Iris pigment epithelial cell (primary cell): ENCODE measurements at regions not wholly inside any gene's neighbourhood (a gene's known extent, or its start where the extent isn't known, plus 50 kb on each side); places are given as distances from the start of the nearest gene placed in this dataset.
"Not testable (repeated sequence)": the region's sequence is repeated elsewhere in the genome, so short reads cannot be mapped to it uniquely, and the experiment has no call there.

Experiments
- DNase-seq: peaks from one replicate; pipeline ENCODE4 v3.0.0-alpha.2; 2011; ENCODE audit warnings: low read depth

GRCh38 chr3:78086150-78086549 is 1046.3 kb downstream of the ROBO2 start:
- DNase-seq = peak; percentile 18

- DNase-seq = no peak
Observed at GRCh38 chr3:78087134-78087533, 1047.2 kb downstream of the ROBO2 start.

DNA sequence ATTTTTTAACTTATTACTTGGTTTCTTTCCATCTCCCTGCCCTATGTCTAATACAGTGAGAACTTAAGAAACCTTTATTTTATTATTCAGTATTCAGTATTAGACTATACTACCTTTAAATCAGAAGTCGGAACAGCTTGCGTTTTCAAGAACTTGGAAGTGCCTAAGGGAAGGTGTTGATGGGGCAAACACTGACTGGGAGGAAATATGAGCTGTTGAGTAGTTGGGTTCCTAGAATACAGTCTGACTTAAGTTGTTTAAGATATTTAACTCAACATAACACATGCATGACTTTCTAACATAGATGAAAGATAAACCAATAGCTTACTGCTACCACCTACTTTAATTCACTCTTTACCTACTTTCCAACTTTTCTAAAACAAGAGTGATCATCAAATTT is 1048.1 kb downstream of the ROBO2 start:
- no peak for DNase-seq

GRCh38 chr3:78090382-78090781 is 1050.5 kb downstream of the ROBO2 start:
- DNase-seq = no peak

DNA sequence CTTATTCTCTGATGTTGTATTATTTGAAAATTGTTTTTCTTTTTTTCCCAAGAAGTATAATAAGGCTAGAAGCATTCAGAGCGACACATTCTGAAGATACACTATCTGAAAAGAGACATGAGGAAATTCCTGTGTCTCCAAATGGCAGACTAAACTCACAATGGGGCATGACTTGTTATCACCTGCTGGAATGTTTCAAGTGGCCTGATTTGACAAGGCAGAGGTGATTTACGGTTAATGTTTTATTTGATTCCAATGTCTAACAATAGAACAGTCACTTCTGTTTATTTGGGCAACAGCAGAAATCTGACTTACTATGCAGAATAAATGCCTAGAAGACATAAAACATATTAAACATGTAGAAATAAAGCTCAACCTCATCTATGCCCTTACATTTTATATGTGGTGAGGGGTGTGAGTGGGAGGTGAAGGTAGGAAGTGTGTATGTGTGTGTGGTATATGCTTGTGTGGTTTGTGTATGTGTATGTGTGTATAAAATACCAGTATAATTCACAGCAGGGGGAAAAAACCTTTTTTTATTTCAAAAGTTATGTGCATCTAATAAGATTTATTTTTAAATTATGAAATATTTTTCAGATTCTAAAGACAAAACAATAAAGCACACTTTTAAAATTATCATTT is 1051.7 kb downstream of the ROBO2 start:
- DNase-seq = no peak

DNA sequence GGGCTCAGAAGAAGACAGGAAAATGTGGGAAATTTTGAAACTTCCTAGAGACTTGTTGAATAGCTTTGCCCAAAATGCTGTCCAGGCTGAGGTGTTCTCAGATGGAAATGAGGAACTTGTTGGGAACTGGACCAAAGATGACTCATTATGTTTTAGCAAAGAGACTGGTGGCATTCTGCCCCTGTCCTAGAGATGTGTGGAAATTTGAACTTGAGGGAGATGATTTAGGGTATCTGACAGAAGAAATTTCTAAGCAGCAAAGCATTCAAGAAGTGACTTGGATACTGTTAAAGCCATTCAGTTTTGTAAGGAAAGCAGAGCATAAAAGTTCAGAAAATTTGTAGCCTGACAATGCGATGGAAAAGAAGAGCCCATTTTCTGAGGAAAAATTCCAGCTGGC is 1052.7 kb downstream of the ROBO2 start:
- DNase-seq = peak; percentile 17

DNA sequence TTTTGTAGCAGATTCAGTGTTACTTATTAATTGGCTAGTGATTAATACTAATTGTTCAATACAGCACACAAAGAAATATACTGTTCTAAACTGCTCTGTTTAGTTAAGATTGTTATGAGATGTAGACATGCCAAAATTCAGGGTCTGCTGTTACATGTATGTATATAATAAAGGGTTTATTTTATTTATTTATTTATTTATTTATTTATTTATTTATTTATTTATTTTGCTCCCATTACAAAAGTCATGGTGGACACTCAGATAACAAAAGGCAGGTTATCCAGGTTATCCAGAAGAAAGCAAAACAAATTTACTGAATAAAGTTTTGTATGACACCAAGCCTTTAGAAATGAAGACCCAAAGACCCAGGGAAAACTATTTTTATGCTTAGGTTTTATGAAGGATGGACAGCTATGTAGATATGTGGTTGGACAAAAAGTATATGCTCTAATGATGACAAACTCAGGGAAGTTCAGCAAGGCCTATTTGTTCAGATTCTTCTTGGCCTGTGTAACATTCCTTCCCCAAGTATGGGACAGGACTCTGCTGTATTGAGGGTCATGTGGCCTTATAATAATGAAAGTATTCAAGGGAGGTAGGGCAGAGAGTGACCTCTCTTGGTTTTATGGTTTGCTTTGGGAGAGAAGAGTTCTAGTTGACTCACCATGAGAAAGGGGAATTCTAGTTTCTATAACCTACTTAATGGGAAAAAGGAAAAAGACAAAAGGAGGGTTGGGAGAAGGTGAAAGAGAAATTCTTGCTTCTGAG is 1056.8 kb downstream of the ROBO2 start:
- DNase-seq = peak; percentile 69

DNA sequence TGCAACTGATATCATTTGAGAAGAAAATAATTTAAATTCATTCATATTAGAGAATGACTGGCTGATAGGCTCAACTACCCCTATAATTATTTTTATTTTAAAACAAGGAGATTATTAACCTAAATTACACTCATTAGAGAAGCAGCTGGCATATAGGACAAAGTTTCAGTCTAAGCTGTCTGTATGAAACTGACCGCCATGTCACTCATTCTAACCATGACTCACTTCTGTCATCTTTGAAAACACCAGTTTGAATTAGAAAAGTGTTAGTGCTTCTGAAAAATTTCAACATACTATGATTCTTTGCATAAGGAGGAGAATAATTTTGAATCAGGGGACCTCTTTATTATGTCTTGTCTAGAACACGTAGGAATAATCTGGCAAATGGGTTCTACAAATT is 1058.5 kb downstream of the ROBO2 start:
- no peak for DNase-seq

DNA sequence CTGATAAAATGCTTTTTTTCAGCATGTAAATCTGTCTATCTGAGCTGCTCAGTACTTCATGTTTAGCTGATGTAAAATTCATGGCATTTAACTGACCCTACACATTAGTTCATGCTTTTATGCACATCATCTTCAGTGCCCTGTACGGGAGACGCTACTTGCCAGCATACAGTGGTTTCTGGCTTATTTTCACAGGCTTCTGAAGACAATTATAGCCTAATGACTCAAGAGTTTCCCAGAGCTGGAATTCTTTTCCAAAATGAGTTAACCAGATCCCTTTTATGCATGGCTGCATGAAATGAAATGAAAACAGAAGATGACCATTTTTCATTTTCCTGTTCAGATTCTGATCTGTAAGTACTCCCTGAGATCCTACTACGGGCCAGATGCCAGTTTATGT is 1061.5 kb downstream of the ROBO2 start:
- peak; percentile 74 for DNase-seq

DNA sequence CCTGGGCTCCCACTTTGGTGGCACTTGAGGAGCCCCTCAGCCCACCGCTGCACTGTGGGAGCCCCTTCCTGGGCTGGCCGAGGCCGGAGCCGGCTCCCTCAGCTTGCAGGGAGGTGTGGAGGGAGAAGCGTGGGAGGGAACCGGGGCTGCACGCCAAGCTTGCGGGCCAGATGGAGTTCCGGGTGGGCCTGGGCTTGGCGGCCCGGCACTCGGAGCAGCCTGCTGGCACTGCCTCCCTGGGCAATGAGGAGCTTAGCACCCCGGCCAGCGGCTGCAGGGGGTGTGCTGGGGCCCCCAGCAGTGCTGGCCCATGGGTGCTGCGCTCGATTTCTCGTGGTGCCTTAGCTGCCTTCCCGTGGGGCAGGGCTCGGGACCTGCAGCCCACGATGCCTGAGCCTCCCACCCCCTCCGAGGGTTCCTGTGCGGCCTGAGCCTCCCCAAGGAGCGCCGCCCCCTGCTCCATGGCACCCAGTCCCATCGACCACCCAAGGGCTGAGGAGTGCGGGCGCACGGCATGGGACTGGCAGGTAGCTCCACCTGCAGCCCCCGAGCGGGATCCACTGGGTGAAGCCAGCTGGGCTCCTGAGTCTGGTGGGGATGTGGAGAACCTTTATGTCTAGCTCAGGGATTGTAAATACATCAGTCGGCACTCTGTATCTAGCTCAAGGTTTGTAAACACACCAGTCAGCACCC is 1068.5 kb downstream of the ROBO2 start:
- not testable (repeated sequence) for DNase-seq

DNA sequence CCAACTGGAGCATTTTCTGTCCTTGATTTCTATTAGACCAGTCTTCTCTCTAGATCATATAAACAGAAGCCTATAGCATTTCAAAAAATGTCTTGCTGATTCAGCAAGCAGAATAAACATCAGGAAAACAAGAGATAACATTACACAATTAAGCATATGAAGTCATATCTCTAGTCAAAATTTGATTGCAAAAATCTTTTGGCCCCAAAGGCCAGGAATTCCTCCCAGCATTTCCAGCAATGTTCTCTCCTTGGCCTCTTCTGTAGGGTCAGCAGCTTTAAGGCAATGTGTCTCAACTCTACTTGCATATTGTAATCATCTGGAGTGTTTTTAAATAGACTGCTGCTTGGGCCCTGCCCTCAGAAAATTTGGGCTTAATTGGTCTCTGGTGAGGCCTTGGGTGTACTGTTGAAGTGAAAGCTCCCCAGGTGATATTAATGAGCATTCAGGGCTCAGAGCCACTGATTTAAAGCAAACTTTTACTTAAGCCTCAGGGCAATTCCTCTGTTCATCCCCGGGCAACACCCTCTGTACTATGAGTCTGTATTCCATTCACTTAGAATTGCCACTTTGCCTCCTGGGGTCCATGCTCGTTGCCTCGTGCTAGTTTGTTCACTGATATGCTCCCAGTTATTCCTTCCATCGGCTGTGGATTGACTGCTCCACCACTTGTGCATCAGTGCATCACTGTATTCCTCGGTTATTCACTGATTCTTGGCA is 1072.6 kb downstream of the ROBO2 start:
- peak; percentile 59 for DNase-seq

DNA sequence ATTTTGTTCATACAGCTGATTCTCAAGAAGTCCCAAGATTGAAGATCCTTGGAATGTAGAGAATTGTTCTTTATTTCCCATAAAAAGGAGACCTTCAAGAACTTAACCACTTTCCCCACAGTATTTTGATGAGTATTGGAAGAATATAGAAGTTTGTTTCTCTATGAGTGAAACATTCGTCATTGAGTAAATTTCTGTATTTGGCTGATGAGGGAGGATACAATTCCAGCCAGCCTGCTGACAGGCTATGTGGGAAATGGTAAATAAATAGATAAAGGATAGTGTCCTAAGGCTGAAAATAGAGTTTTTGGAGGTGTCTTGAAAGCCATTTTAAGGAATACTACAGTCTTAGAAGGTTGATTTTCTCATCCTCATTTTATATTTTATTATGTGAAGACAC is 1076.1 kb downstream of the ROBO2 start:
- DNase-seq = no peak

DNA sequence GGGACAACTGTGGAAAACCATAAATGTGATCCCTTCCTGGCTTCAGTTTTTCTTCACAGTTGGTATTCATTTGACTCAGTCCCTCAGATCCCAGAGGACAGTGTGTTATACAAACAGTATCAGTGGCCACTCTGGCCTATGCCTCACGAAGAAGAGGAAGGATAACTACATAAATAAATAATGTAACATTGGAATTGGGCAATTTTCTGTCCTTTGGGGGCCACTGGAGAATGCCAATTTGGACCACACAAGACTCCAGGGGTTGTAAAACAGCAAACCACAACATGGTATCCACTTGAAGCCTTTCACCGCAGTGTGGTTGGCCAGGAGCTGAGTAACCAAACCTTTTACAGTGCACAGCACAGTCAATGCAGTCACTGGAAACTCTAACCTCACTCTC is 1077.0 kb downstream of the ROBO2 start:
- peak; percentile 41 for DNase-seq

- DNase-seq = no peak
Observed at GRCh38 chr3:78123058-78123457, 1083.2 kb downstream of the ROBO2 start.

- DNase-seq = no peak
Observed at GRCh38 chr3:78129707-78130106, 1089.8 kb downstream of the ROBO2 start.

GRCh38 chr3:78130741-78131290 is 1090.9 kb downstream of the ROBO2 start:
- DNase-seq = no peak

- no peak for DNase-seq
Observed at GRCh38 chr3:78134496-78134895, 1094.6 kb downstream of the ROBO2 start.

GRCh38 chr3:78139166-78139565 is 1099.3 kb downstream of the ROBO2 start:
- peak; percentile 90 for DNase-seq

DNA sequence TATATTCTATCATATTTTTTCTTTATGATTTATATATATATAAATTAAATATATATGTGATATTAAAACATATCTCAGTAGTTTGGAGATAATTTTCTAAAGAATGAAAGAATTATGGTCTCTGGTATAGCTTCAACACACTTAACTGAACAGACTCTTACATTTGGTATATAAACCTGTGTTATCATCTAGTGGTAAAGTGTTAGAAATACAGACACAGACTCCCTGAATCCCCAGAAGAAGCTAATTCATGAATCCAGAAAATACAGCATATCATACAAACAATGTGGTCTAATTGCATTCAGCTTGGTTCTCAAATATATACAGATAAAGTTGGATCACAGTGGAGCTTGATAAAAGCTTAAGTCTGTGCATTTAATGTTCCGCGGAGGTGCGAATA is 1100.4 kb downstream of the ROBO2 start:
- DNase-seq = no peak

GRCh38 chr3:78140866-78141265 is 1101.0 kb downstream of the ROBO2 start:
- DNase-seq = no peak

GRCh38 chr3:78141269-78141668 is 1101.4 kb downstream of the ROBO2 start:
- DNase-seq = peak; percentile 95

DNA sequence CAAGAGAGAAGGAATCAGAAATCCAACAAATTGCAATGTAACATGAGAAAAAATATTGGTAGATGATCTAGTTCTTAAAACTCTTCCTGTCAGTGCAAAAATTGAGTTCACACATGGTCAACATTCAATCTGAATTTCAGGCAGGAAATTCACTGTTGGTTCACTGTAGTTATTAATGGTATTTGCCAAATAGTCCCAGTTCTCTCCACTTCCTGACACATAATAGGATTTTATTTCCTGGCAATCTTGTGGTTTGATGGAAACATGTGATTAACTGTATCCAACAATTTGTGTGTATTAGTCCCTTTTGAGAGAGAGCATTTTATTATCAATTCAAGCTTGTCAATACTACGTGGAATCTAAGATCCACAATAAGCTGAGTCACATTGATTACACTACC is 1103.1 kb downstream of the ROBO2 start:
- peak; percentile 54 for DNase-seq
